Stimulated activated CD4-positive, alpha-beta T cell treated with anti-CD3 and anti-CD28 coated beads, Interleukin-4, amount 100 ng/mL, for 4 hours (primary cell): ENCODE measurements at regions not wholly inside any gene's neighbourhood (a gene's known extent, or its start where the extent isn't known, plus 50 kb on each side); places are given as distances from the start of the nearest gene placed in this dataset.
A peak's percentile ranks its signal among the peaks of the same experiment; 100 is the strongest.
"Not testable (repeated sequence)": the region's sequence is repeated elsewhere in the genome, so short reads cannot be mapped to it uniquely, and the experiment has no call there.

Source experiments
- DNase-seq, 2 experiments: peaks; one replicate each; pipeline ENCODE4 v3.0.0-alpha.2; 2020

DNA sequence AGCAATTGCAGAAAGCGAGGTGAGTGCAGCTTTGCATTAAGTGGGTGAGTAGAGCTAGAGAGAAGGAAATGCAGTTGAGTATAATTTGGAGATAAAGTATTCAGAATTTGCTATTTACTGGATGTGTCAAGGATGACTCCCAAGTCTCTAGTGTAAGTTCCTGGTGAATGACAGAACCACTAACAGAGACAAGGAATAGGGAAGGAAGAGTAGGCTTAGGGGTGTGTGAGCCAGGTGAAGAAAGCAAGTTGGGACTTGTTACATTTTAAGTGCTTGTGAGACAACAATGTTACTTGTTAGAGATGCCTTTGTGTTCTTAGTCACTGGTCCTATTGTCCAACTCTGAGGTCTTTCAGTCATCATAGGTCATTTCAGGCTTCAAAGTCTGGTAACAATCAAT, 70.8 kb downstream of the TBC1D26 start:
- not testable (repeated sequence) for DNase-seq

DNA sequence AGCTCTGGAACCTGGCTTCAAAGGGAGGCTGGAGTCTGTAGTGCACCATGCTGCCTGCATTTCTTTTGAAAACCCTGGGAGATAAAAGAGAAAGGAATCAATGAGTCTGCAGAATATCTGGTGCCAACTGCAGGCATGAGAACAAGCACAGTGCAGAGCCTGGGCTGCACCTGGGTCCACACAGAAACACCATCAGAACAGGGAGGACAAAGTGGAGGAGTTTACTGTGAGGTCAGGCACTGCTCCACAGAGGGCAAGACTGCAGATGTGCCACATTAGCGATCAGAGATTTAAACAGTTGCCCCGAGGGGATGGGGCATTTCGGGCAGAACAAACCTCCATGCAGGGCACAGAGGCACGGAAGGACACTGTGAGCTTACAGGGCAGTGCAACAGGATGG, 74.7 kb downstream of the TBC1D26 start:
- not testable (repeated sequence) for DNase-seq

DNA sequence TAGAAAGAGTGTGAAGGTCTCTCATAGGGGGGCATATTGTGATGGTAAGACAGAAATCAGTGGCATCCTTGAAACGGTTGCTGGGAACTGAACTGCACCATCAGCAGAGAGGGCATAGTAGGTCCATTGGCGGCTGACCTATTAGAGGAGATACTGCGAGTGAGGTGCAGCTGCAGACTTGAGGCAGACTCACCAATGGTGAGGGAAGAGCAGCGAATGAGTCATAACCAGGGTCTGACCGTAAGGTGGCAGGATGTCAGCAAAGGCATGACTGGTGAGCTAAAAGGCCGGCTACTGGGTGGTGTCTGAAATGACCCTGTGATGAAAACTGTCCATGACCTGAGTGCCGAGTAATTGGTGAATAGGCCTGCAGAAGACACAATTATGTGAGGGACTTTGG, 81.3 kb downstream of the TBC1D26 start:
- DNase-seq = not testable (repeated sequence)

DNA sequence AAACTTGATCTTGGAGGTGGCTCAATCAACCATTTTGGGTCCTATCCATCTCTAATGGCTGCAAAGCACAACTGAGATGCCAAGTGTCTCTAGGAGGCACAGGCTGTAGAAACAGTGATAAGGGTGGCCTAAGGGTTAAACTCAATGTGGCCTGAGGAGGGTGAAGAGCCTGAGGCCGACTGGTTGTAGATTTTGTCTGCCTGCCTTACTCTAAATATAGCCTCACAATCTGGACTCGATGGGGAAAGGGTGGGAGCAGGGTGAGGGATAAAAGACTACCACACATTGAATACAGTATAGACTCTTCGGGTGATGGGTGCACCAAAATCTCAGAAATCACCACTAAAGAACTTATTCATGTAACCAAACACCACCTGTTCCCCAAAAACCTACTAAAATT, 81.9 kb downstream of the TBC1D26 start:
- DNase-seq = not testable (repeated sequence)

DNA sequence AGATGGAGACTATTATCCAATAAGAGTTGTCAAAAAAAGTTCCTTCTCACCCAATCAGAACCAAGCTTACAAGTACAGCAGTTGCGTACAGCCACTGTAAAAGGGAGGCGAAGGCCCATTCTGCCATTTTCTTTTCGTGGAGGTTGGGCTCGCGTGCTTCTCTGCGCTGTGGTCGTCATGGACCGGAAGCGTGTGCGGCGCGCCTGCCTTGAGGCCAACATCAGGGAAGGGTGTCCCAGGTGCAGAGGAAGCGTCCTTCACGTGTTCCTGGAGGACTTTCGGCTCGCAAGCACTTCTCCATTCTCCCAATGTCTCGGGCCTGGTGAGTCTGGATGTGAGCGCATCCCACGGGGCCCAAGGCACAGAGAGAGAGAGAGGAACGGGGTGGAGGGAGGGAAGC, 85.8 kb downstream of the TBC1D26 start:
- DNase-seq = not testable (repeated sequence)

DNA sequence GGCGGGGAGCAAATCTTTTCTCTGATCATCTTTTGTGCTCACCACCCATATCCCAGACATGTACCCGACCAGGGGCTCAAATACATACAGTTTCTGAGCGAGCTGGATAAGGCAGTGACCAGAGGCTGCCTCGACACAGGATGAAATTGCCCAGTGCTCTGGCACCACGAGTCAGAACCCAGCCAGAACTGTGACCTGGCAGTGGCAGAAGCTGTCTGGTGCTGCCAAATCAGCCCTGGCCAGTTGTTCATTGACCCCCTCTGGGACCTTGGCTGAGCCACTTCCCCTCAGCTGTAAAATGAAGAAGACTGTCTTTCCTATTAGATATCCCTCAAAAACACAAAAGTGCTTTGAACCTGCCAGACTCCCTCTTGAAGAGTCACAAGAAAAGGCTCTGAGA, 90.2 kb downstream of the TBC1D26 start:
- DNase-seq = not testable (repeated sequence)

DNA sequence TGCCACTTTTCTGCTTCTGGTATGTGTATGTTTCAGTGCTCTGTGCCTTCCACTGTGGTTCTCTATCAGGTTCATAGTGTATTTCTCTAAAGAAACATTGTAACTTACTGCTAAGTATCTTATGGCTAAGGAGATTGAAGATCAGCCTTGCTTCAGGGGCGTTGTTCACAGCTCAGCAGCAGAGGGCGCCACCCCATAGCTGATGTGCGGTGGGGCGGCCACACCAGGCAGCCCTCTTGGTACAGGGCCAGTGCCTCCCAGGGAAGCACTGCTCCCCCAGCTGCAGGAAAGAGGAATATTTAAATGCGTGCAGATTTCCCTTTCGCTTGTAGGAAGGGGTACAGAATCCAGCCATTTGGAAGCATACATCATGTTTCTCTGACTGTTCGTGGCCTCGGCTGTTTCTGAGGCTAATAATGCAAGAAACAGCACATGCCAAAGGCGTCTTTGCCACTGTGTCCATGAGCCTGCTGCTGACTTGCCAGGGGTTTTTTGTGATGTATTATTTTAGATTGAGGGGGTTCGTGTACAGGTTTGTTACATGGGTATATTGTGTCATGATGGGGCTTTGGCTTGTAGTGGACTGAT, 96.7 kb downstream of the TBC1D26 start:
- DNase-seq = peak; percentile 61 to 74

DNA sequence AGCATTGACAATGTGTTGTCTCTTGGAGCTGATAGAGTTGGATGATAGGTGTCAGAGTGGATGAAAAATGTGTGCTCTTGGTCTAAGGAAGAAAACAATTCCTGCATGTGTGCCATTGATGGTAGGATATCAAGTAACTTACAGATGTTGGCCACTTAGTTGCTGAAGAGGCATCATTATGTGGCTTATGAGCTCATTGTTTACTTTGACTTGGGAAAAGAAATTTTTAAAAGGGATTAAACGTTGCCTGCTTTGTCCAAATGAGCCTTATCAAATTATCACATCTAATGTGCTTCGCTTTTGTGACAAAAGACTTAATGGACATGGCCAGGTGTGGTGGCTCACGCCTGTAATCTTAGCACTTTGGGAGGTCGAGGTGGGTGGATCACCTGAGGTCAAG, 98.1 kb downstream of the TBC1D26 start:
- not testable (repeated sequence) for DNase-seq

DNA sequence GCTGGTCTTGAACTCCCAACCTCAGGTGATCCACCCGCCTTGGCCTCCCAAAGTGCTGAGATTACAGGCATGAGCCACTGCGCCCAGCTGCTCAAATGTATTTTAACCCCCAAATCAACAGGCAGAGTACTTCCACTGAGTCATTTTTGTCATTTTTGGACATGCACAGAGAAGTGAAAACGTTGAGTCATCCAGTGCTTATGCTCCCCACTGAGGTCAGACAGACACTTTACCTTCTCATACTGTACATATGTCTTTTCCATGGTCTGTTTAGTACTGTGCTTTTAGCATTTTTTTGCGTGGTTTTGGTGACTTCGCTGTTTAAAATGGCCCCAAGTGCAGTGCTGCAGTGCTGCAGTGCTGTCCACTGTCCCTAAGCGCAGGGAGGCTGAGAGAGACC, 99.1 kb downstream of the TBC1D26 start:
- not testable (repeated sequence) for DNase-seq

DNA sequence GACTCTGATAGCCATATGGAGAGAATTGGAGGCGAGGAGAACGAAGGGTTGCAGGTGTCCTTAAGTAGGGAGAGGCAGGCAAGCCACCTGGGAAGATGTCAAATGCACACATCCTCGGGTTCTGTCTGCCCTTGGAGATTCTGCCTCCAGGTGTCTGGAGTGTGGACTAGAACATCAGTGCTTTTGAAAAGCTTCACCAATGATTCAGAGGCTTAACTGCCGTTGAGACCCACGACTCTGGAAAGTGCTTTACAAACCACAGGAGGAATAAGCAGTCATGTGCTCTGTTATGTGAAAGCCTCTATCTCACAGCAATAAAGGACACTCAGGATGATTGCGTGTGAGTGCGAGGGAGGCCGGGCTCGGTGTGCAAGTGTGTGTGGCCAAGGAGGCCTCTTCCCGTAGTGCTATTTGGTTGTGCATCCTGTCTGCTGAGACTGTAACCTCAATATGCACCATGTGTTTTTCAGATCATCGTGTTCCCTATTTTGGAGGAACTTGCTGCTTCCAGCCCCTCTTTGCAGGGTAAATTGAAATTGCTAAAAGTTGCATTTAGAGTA, 100.9 kb downstream of the TBC1D26 start:
- DNase-seq = not testable (repeated sequence)

DNA sequence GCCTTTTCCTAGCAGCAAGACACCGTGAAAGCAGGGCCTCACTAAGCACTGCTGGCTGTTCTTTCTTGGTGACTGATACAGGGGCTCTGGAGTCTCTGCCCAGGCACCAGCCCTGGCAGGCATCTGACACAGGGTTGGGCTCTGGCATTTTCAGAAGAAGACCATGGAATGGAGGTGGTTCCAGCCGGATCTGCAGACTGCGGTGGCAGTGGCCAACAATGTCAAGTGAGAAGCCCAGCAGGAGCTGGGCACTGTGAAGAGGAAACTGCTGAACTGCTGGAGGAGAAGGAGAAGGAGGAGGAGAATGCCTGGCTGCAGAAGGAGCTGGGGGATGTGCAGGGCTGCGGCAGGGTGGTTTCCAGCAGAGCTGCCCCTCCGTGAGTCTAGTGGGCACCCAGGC, 101.8 kb downstream of the TBC1D26 start:
- not testable (repeated sequence) for DNase-seq

DNA sequence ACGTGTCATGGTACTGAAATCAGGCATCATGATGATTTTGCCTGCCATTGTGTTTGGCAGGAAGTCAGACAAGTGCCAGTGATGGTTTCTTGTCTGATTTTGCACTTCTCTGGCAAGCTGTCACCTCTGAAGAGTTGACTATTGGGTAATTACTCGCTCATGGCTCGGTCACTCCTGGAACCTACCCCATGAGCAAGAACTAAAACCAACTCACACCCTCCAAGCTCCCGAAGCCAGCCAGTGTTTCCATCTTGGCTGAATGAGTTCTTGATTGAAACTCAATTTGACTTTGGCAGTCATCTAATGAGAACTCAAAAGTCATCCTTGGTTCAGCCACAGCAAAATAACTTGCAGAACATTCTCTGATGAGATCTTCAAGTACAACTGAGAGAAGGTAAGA, 103.4 kb downstream of the TBC1D26 start:
- not testable (repeated sequence) for DNase-seq

DNA sequence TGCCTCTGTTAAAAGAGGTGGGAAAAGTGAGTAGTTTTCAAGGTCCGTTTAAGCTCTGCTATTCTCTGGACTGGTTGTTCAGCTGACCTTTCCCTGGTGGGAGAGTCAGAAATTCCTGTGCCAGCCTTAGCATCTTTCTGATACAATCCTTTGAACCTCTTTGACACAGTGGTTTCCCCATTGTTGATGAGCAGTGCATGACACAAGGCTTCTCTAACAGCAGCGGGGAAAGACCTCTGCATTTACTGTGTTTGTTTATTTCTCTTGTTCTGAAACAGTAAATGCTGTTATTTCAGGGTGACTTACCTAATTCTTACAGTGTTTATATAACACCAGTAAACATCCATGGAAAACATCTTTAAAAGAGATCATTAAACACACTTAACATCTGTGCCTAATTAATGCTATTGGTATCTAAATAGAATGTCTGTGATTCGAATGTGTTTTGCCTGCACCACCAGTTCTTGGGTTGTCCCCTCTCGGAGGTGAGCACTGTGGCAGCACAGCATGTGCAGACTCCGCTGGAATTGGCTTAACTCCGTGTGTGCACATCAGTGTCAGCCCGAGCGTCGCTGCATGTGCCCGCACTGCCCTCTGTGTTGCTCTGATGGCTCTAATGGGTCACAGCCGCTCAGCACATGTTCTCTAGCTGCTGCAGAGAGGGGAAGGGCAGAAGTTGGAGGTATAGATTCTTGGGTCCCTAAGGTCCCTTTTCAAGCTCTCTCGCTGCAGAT, 104.3 kb downstream of the TBC1D26 start:
- DNase-seq = not testable (repeated sequence)

DNA sequence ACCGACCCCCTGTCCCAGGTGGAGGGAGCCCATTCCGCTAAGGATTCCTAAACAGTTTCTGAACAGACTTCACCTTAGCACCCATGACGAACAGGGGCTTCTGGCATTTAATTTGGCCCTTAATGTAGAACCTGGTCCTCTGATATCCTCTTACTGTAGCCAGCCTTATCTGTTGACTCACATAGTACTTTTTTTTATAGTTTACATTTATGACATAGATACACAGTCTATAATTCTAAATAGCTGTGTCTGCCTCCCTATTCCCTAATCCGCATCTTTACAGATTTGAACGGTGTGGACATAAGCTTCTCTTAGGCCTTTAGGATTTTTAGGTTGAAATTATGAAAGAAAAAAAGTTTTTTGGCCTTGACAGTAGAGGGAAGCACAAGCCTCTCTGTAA, 104.9 kb downstream of the TBC1D26 start:
- not testable (repeated sequence) for DNase-seq

DNA sequence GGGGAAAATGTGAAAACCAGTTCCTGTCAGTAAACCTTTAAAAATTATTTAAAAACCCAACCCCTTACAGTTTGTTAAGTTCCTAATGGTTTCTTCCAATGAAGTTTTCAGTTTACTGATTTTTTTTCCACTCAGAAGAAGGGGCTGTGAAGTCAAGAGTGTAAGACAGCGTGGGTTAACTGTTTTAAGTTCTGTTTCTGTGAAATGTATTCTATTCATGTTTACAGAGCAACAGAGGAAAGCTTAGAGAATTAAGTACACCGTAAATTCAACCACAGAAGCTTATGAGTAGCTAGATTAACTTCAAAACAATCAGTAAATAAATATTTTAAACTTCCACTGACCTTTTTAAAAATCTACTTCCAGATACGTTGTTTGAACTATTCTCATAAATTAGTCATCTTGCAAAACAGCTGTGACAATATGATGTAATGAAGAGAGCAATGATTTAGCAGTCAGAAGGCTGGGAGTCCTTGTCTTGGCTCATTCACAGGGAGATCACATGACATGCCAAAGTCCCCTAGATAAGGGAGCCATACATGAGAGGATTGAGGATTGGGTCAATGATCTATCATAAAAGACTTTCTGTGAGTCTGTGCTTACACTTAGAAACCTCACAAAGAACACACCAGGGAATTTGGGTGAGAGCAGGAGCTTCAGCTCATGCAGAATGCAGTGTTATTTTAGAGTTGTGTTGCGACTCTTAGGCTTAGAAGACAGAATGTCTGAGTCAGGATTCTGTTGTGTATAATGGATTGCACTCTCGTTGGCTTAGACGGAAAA, 97.3 kb upstream of the ADORA2B start:
- not testable (repeated sequence) for DNase-seq

DNA sequence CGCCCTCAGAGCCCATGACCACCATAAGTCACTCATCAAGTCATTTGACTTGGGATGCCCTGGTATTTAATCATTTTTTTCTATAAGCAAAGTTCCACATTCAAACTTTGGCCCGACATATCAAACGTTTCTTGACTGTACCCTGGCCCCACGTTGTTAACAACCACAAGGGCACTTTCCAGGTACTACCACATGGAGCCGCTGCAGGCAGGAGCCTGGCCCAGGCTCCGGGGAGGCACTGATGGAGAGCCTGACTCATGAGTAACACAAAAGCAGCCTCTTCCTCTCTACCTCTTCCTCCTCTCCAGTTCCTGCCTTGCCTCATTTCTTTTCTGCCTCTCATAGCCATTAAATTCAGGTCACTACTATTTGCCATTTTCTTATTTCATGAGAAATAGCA, 95.9 kb upstream of the ADORA2B start:
- peak; percentile 49 to 65 for DNase-seq

DNA sequence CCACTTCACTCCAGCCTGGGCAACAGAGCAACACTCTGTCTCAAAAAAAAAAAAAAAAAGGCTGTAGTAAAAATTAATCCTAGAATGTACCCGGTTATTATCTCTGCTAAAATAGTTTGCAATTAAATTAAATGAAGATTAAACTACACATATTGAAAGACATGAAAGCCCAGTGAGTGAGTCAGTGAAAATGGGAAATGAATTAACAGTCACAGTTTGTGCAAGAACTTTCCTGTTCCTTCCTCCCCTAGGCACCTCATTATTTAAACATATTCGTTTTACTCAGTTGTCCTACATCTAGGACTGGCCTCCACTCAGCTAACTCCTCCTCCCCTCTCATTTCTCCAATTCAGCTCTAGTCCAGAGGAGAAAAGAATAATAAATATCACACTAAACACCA, 94.9 kb upstream of the ADORA2B start:
- DNase-seq = not testable (repeated sequence)

DNA sequence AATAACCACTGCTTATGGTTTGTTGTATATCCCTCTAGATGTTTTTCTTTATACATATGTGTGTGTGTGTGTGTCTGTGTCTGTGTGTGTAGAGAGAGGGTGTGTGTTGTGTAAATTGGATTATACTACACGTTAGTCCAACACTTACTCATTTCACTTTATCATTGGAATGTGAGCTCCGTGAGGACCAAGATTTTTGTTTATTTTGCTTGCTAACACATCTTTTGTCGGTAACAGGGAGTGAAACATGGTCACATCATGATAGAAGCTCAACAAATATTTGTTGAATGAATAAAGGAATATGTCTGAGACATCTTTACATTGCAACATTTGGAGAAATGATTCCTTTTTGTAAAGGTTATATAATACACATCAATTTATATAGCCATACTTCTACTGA, 94.2 kb upstream of the ADORA2B start:
- not testable (repeated sequence) for DNase-seq

DNA sequence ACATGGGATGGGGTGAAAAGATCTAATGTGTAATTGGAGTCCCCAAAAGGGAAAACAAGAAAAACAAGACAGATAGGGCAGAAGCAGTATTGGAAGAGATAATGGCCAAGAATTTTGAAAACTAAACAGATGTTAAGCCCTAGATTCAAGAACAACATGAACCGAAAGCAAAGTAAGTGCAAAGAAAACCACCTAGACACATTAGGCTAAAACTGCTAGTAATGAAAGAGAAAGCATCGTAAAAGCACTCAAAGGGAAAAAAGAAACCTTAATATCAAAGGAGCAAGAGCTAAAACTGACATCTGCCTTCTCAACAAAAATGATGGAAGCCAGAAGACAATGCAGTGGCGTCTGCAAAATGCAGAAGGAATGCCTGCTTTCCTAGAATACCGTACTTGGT, 92.1 kb upstream of the ADORA2B start:
- DNase-seq = not testable (repeated sequence)

DNA sequence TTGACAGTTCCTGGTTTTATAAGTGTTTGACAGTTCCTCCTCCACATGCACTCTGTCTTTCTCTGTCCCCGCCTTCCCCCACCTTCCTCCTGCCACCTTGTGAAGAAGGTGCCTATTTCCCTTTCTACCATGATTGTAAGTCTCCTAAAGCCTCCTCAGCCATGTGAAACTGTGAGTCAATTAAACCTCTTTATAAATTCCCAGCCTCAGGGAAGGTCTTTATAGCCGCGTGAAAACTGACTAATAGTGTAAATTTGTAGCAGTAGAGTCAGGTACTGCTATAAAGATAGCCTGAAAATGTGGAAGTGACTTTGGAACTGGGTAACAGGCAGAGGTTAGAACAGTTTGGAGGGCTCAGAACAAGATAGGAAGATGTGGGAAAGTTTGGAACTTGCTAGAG, 88.7 kb upstream of the ADORA2B start:
- DNase-seq = not testable (repeated sequence)

DNA sequence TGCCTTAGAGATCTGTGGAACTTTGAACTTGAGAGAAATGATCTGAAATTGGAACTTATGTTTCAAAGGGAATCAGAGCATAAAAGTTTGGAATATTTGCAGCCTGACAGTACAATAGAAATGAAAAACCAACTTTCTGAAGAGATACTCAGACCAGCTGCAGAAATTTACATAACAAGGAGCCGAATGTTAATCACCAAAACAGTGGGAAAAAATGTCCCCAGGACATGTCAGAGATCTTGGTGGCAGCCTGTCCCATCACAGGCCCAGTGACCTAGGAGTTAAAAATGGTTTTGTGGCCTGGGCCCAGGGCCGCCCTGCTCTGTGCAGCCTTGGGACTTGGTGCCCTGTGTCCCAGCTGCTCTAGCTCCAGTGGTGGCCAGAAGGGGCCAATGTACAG, 88.2 kb upstream of the ADORA2B start:
- DNase-seq = not testable (repeated sequence)

DNA sequence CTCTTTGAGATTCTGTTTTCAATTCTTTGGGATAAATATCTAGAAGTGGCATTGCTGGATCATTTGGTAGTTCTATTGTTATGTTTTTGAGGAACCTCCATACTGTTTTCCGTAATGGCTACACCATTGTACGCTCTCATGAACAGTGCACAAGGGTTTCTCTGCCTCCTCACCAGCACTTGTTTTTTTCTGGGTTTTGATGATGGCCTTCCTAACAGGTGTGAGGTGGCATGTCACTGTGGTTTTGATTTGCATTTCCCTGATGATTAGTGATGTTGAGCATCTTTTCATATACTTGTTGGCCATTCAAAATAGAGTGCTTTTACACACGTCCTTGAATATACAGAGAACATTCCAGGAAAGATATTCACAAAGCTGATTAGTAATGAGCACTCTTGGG, 86.8 kb upstream of the ADORA2B start:
- not testable (repeated sequence) for DNase-seq

DNA sequence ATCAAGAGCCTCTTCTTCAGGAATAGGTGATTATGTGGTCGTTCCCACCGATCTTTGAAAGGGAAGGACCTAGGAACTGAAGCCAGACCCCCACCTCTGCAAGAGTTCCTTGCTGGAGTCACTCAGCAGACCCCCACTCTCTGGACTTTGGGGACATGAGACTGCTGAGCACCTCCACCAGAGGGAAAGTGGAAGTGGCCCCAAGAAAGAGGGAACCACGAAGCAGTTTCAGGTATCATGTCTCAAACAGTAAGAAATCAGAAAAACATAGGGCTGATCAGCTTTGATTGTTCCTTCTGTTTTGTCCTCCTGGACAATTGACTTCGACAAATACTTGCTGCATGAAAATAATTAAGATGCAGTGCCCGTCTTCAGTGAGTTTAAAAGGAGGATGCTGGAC, 84.2 kb upstream of the ADORA2B start:
- DNase-seq = not testable (repeated sequence)
